ENCODE measurements at regions not wholly inside any gene's neighbourhood (a gene's known extent, or its start where the extent isn't known, plus 50 kb on each side); places are given as distances from the start of the nearest gene placed in this dataset.

DNA sequence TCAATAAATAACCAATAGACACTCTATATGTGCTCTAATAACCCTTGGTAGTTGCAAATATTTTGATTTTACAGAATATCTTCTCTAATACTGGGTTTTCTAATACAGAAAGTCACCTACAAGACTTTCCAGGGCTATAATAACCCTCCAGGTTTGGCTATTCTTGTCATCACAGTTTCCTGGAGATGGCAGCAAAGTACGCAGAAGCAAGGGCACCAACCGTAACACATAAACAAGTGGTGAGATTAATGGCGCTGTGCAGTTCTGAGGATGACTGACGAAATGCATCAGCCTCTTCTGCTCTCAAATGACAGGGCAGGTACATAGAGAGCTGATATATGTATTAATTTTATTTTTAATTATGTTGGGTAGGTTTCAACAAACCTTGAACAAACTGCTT, 122.4 kb downstream of the C4orf33 start:
- TF ChIP-seq, protein P1, sequence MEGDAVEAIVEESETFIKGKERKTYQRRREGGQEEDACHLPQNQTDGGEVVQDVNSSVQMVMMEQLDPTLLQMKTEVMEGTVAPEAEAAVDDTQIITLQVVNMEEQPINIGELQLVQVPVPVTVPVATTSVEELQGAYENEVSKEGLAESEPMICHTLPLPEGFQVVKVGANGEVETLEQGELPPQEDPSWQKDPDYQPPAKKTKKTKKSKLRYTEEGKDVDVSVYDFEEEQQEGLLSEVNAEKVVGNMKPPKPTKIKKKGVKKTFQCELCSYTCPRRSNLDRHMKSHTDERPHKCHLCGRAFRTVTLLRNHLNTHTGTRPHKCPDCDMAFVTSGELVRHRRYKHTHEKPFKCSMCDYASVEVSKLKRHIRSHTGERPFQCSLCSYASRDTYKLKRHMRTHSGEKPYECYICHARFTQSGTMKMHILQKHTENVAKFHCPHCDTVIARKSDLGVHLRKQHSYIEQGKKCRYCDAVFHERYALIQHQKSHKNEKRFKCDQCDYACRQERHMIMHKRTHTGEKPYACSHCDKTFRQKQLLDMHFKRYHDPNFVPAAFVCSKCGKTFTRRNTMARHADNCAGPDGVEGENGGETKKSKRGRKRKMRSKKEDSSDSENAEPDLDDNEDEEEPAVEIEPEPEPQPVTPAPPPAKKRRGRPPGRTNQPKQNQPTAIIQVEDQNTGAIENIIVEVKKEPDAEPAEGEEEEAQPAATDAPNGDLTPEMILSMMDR (IDR thresholded peaks at IDR 0.05; ENCODE audit: control extremely low read depth, extremely low read depth) = no peak
- Histone ChIP-seq H3K9ac (ENCODE audit: insufficient read depth in 1 of 2, low read length in 2 of 2) (no peak overlapping the region), H3K36me3 (ENCODE audit: control insufficient read depth in 4 of 4, insufficient read depth in 4 of 4, low read length in 4 of 4) (no peaks in the 10 kb centered on the region)

DNA sequence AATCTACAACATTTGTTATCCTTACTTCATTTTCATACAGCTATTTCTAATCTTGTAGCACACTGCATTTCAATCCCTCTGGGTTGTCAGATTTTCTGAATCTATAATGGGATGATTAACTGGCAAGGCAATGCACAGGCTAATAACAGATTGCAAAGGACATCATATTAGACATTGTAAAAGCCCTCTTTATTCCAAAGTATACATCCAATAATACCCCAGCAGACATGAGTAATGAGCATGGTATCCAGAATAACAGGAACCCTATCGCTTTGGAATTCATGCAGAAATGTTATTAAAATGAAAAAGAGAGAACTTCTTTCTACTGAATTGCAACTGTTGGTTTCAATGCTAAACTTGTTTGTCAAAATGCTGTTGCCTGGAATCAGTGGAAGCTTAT, 122.9 kb downstream of the C4orf33 start:
- Histone ChIP-seq H3K9me3 (ENCODE audit: control insufficient read depth in 4 of 4, insufficient read depth in 3 of 4, low read length in 3 of 4) (no peaks in the 10 kb centered on the region), H3K27ac (ENCODE audit: low read depth in 1 of 2, low read length in 1 of 2) (no peak overlapping the region), H3K27me3 (ENCODE audit: control insufficient read depth in 3 of 3, insufficient read depth in 3 of 3, low read length in 2 of 3) (no peaks in the 10 kb centered on the region), H3K9ac (ENCODE audit: insufficient read depth in 1 of 2, low read length in 2 of 2) (no peak overlapping the region), H3K4me1 (ENCODE audit: control insufficient read depth in 5 of 5, insufficient read depth in 5 of 5, low read length in 5 of 5) (no peaks in the 10 kb centered on the region), H3K4me3 (no peak overlapping the region), H3K36me3 (ENCODE audit: control insufficient read depth in 4 of 4, insufficient read depth in 4 of 4, low read length in 4 of 4) (no peaks in the 10 kb centered on the region)
- 89 to 94% methylated on average over 1 of the region's 1 CpG for WGBS, 2 donors
- TF ChIP-seq, protein P1 (IDR thresholded peaks at IDR 0.05; ENCODE audit: control extremely low read depth, extremely low read depth) = no peak
- DNase-seq (no peak), ATAC-seq (ENCODE audit: insufficient read depth, low FRiP score) (no peak)

More for the DNA sequence above, 122.4 kb downstream of the C4orf33 start:
- Histone ChIP-seq H3K4me1 (ENCODE audit: control insufficient read depth in 5 of 5, insufficient read depth in 5 of 5, low read length in 5 of 5) (no peaks in the 10 kb centered on the region), H3K27ac (ENCODE audit: low read depth in 1 of 2, low read length in 1 of 2) (no peak overlapping the region), H3K4me3 (no peak overlapping the region), H3K27me3 (ENCODE audit: control insufficient read depth in 3 of 3, insufficient read depth in 3 of 3, low read length in 2 of 3) (no peaks in the 10 kb centered on the region), H3K9me3 (ENCODE audit: control insufficient read depth in 4 of 4, insufficient read depth in 3 of 4, low read length in 3 of 4) (no peaks in the 10 kb centered on the region)
- DNase-seq (peak in 2 of 3 donors; percentile 21 to 33), ATAC-seq (ENCODE audit: insufficient read depth, low FRiP score) (no peak)
- WGBS, 2 donors = 61 to 73% methylated on average over 4 of the region's 4 CpGs

DNA sequence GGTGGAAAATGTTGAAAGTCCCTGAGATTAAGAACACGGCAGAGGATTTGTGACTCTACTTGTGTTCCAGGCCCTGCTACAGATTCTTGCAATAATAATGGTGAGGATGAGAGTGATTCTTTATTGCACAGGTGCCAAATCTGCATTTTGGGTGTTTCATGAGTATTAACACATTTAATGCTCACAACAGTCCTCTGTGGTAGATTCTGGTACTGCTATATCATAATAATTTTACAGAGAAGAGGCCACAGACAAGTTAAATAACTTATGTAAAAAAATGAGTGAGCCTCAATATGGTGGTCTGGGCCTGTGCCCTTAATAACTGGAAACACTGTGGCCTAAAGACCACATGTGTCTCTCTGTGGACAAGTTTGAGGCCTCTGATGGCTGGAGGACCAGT, 124.3 kb downstream of the C4orf33 start:
- DNase-seq (no peak), ATAC-seq (ENCODE audit: insufficient read depth, low FRiP score) (no peak)
- WGBS, 2 donors = 88 to 94% methylated on average over 1 of the region's 1 CpG
- Histone ChIP-seq H3K27me3 (ENCODE audit: control insufficient read depth in 3 of 3, insufficient read depth in 3 of 3, low read length in 2 of 3) (no peaks in the 10 kb centered on the region), H3K4me3 (no peak overlapping the region), H3K27ac (ENCODE audit: low read depth in 1 of 2, low read length in 1 of 2) (no peak overlapping the region), H3K9me3 (ENCODE audit: control insufficient read depth in 4 of 4, insufficient read depth in 3 of 4, low read length in 3 of 4) (no peaks in the 10 kb centered on the region), H3K9ac (ENCODE audit: insufficient read depth in 1 of 2, low read length in 2 of 2) (no peak overlapping the region), H3K36me3 (ENCODE audit: control insufficient read depth in 4 of 4, insufficient read depth in 4 of 4, low read length in 4 of 4) (no peaks in the 10 kb centered on the region), H3K4me1 (ENCODE audit: control insufficient read depth in 5 of 5, insufficient read depth in 5 of 5, low read length in 5 of 5) (no peaks in the 10 kb centered on the region)
- TF ChIP-seq, protein P1 (IDR thresholded peaks at IDR 0.05; ENCODE audit: control extremely low read depth, extremely low read depth) = no peak

- H3K36me3 ChIP-seq (ENCODE audit: control insufficient read depth in 4 of 4, insufficient read depth in 4 of 4, low read length in 4 of 4) = no peaks in the 10 kb centered on the region
- H3K27me3 ChIP-seq (ENCODE audit: control insufficient read depth in 3 of 3, insufficient read depth in 3 of 3, low read length in 2 of 3) = no peaks in the 10 kb centered on the region
- DNase-seq = peak in 1 of 3 donors; percentile 31
- no peaks in the 10 kb centered on the region for H3K4me1 ChIP-seq (ENCODE audit: control insufficient read depth in 5 of 5, insufficient read depth in 5 of 5, low read length in 5 of 5)
- no peak overlapping the region for H3K9ac ChIP-seq (ENCODE audit: insufficient read depth in 1 of 2, low read length in 2 of 2)
- no peak overlapping the region for H3K27ac ChIP-seq (ENCODE audit: low read depth in 1 of 2, low read length in 1 of 2)
- ATAC-seq (ENCODE audit: insufficient read depth, low FRiP score) = no peak
- TF ChIP-seq, protein P1 (IDR thresholded peaks at IDR 0.05; ENCODE audit: control extremely low read depth, extremely low read depth) = no peak
- H3K9me3 ChIP-seq (ENCODE audit: control insufficient read depth in 4 of 4, insufficient read depth in 3 of 4, low read length in 3 of 4) = no peaks in the 10 kb centered on the region
- H3K4me3 ChIP-seq = no peak overlapping the region
Observed at GRCh38 chr4:129223945-129224344, 128.0 kb downstream of the C4orf33 start.

All from lung (tissue), 11 donors.